Retinal pigment epithelial cell (primary cell): ENCODE measurements at regions not wholly inside any gene's neighbourhood (a gene's known extent, or its start where the extent isn't known, plus 50 kb on each side); places are given as distances from the start of the nearest gene placed in this dataset.

Experiments used
- DNase-seq: peaks from one replicate; pipeline ENCODE4 v3.0.0-alpha.2; 2010; ENCODE audit warnings: low read depth
- H3K4me3 ChIP-seq: 2 replicates; pipeline ENCODE4 v1.5.1; 2011; ENCODE audit warnings: mild to moderate bottlenecking, low read length, control low read depth, moderate library complexity
- TF ChIP-seq, protein P1 (sequence below): conservative IDR thresholded peaks from 2 replicates; pipeline ENCODE4 v1.5.1; 2011; ENCODE audit warnings: low read depth, low read length, control low read depth, inconsistent platforms

GRCh38 chr4:56158483-56158882 is 209.7 kb downstream of the CEP135 start:
- no peak overlapping the region for H3K4me3 ChIP-seq
- no peak for DNase-seq
- TF ChIP-seq, protein P1, sequence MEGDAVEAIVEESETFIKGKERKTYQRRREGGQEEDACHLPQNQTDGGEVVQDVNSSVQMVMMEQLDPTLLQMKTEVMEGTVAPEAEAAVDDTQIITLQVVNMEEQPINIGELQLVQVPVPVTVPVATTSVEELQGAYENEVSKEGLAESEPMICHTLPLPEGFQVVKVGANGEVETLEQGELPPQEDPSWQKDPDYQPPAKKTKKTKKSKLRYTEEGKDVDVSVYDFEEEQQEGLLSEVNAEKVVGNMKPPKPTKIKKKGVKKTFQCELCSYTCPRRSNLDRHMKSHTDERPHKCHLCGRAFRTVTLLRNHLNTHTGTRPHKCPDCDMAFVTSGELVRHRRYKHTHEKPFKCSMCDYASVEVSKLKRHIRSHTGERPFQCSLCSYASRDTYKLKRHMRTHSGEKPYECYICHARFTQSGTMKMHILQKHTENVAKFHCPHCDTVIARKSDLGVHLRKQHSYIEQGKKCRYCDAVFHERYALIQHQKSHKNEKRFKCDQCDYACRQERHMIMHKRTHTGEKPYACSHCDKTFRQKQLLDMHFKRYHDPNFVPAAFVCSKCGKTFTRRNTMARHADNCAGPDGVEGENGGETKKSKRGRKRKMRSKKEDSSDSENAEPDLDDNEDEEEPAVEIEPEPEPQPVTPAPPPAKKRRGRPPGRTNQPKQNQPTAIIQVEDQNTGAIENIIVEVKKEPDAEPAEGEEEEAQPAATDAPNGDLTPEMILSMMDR = no peak

DNA sequence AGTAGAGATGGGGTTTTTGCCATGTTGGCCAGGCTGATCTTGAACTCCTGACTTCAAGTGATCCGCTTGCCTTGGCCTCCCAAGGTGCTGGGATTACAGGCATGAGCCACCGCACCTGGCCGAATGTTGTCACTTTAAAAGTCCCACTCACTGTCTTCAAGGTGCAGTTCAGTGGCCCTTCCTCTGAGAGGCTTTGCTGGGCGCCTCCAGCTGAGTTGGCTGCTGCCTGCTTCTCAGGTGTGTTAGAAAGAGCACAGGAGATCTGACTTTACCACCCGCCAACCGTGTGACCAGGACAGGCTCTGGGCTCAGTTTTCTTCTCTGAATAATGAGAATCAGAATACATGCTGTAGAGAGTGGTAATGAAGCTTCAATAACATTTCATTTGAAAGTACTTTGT is 207.4 kb downstream of the CEP135 start:
- TF ChIP-seq, protein P1 = no peak
- no peak for DNase-seq
- no peak overlapping the region for H3K4me3 ChIP-seq

- TF ChIP-seq, protein P1 = no peak
- no peak overlapping the region for H3K4me3 ChIP-seq
- no peak for DNase-seq
These were observed 206.7 kb downstream of the CEP135 start for GRCh38 chr4:56155432-56155831.

- H3K4me3 ChIP-seq = no peak overlapping the region
- DNase-seq = no peak
- TF ChIP-seq, protein P1 = no peak
These were observed 200.8 kb downstream of the CEP135 start for GRCh38 chr4:56149591-56149990.

DNA sequence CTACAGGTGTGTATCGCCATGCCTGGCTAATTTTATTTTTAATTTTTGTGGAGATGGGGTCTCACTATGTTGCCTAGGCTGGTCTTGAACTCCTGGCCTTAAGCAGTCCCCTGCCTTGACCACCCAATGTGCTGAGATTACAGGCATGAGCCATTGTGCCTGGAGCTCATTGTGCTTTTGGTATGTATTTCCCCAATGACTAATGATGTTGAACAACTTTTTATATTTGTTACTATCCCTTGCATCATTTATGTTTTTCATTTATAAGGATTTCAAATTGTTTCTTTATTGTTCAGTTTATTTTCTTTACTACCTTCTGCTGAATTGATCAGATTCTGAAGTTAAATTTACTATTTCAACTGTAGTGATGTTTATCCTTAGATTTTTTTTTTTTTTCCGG is 199.7 kb downstream of the CEP135 start:
- TF ChIP-seq, protein P1 = no peak
- DNase-seq = no peak
- H3K4me3 ChIP-seq = no peak overlapping the region

DNA sequence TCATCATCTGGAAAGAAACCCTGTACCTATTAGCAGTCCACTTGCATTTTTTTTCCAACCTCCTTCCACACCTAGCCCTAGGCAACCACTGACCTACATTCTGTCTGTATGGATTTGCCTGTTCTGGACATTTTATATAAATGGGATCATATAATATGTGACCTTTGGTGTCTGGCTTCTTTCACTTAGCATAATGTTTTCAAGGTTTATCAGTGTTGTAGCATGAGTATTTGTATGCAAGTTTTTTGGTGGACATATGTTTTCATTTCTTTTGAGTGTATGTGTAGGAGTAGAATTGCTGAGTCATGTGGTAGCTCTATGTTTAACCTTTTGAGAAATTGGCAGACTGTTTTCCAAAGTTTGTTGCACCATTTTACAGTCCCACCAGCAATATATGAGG is 198.6 kb downstream of the CEP135 start:
- TF ChIP-seq, protein P1 = no peak
- no peak for DNase-seq
- H3K4me3 ChIP-seq = no peak overlapping the region

DNA sequence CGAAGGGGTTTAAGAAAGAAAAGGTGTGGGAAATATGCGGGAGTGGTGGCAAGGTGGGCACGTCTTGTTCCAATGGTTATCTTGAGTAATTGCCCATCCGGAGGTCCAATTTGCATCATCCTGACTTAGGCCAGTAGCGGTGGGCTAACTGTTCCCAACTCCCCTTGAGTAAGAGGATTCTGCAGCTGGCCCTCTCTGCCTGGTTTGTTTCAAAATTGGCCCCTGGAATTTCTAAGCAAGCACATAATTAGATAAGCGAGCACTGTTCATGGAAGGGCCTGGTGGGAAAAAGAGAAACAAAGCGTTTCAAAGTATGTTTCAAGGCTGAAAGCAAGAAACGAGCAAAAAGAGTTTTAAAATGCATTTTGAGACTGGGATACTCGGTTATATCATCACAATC is 198.2 kb downstream of the CEP135 start:
- DNase-seq = no peak
- no peak overlapping the region for H3K4me3 ChIP-seq
- TF ChIP-seq, protein P1 = no peak
